ENCODE measurements at regions not wholly inside any gene's neighbourhood (a gene's known extent, or its start where the extent isn't known, plus 50 kb on each side); places are given as distances from the start of the nearest gene placed in this dataset.
A peak's percentile ranks its signal among the peaks of the same experiment; 100 is the strongest.

GRCh38 chr15:94075349-94075748 is 156.0 kb upstream of the MCTP2 start:
- H3K4me2 ChIP-seq, result peak overlapping the region; percentile 38
- no peak overlapping the region for H2AFZ ChIP-seq
- no peaks in the 10 kb centered on the region for H3K36me3 ChIP-seq (replicated peaks; ENCODE audit: insufficient read depth, low read depth)
- no peak overlapping the region for H3K4me3 ChIP-seq
- 62% methylated on average over 9 of the region's 9 CpGs for WGBS (ENCODE audit: low lambda C conversion rate, missing lambda C conversion rate)
- TF ChIP-seq EZH2 (IDR thresholded peaks at IDR 0.05; ENCODE audit: borderline replicate concordance) (no peak), CTCF (IDR thresholded peaks at IDR 0.05; ENCODE audit: poor library complexity) (no peak), EZH2phosphoT487 (IDR thresholded peaks at IDR 0.05; ENCODE audit: low read depth, severe bottlenecking, unreplicated experiment) (no peak)
- H3K79me2 ChIP-seq, result no peaks in the 10 kb centered on the region
- H3K27ac ChIP-seq, result peak overlapping the region; percentile 36
- no peaks in the 10 kb centered on the region for H3K9me2 ChIP-seq (replicated peaks; ENCODE audit: insufficient read depth)
- peaks cover 7% of the 10 kb centered on the region for H3K4me1 ChIP-seq (ENCODE audit: insufficient read depth)
- H4K20me1 ChIP-seq (ENCODE audit: insufficient read depth, poor library complexity, severe bottlenecking), result no peaks in the 10 kb centered on the region
- no peaks in the 10 kb centered on the region for H3K9me3 ChIP-seq (ENCODE audit: low read depth)
- no peaks in the 10 kb centered on the region for H3K27me3 ChIP-seq
- peak; percentile 46 for DNase-seq (ENCODE audit: low spot score)

GRCh38 chr15:94070356-94071295 is 160.7 kb upstream of the MCTP2 start:
- Histone ChIP-seq H3K4me1 (ENCODE audit: insufficient read depth) (peaks cover 13% of the 10 kb centered on the region), H3K4me2 (peak overlapping the region; percentile 23), H3K9me3 (ENCODE audit: low read depth) (no peaks in the 10 kb centered on the region), H3K27ac (peak overlapping the region; percentile 32), H2AFZ (no peak overlapping the region), H4K20me1 (ENCODE audit: insufficient read depth, poor library complexity, severe bottlenecking) (no peaks in the 10 kb centered on the region), H3K79me2 (no peaks in the 10 kb centered on the region), H3K9me2 (replicated peaks; ENCODE audit: insufficient read depth) (no peaks in the 10 kb centered on the region), H3K36me3 (replicated peaks; ENCODE audit: insufficient read depth, low read depth) (no peaks in the 10 kb centered on the region), H3K27me3 (no peaks in the 10 kb centered on the region), H3K4me3 (no peak overlapping the region)
- TF ChIP-seq EZH2phosphoT487 (IDR thresholded peaks at IDR 0.05; ENCODE audit: low read depth, severe bottlenecking, unreplicated experiment) (no peak), CTCF (IDR thresholded peaks at IDR 0.05; ENCODE audit: poor library complexity) (no peak), EZH2 (IDR thresholded peaks at IDR 0.05; ENCODE audit: borderline replicate concordance) (no peak)
- DNase-seq (ENCODE audit: low spot score), result peak; percentile 56
- 59% methylated on average over 19 of the region's 19 CpGs for WGBS (ENCODE audit: low lambda C conversion rate, missing lambda C conversion rate)

- H3K4me2 ChIP-seq, result peak overlapping the region; percentile 23
- no peaks in the 10 kb centered on the region for H3K9me3 ChIP-seq (ENCODE audit: low read depth)
- no peak overlapping the region for H3K27ac ChIP-seq
- H2AFZ ChIP-seq, result no peak overlapping the region
- H4K20me1 ChIP-seq (ENCODE audit: insufficient read depth, poor library complexity, severe bottlenecking), result no peaks in the 10 kb centered on the region
- peaks cover 13% of the 10 kb centered on the region for H3K4me1 ChIP-seq (ENCODE audit: insufficient read depth)
- no peak overlapping the region for H3K4me3 ChIP-seq
- no peak for DNase-seq (ENCODE audit: low spot score)
- H3K79me2 ChIP-seq, result no peaks in the 10 kb centered on the region
- no peaks in the 10 kb centered on the region for H3K36me3 ChIP-seq (replicated peaks; ENCODE audit: insufficient read depth, low read depth)
- WGBS (ENCODE audit: low lambda C conversion rate, missing lambda C conversion rate), result 55% methylated on average over 9 of the region's 9 CpGs
- no peaks in the 10 kb centered on the region for H3K9me2 ChIP-seq (replicated peaks; ENCODE audit: insufficient read depth)
- no peaks in the 10 kb centered on the region for H3K27me3 ChIP-seq
- TF ChIP-seq CTCF (IDR thresholded peaks at IDR 0.05; ENCODE audit: poor library complexity), result no peak
- no peak for TF ChIP-seq EZH2 (IDR thresholded peaks at IDR 0.05; ENCODE audit: borderline replicate concordance)
- TF ChIP-seq EZH2phosphoT487 (IDR thresholded peaks at IDR 0.05; ENCODE audit: low read depth, severe bottlenecking, unreplicated experiment), result no peak
Observed at GRCh38 chr15:94069844-94070243, 161.5 kb upstream of the MCTP2 start.

Measured in hepatocyte (in vitro differentiated cells).